OCI-LY3 (cell line): ENCODE measurements at regions not wholly inside any gene's neighbourhood (a gene's known extent, or its start where the extent isn't known, plus 50 kb on each side); places are given as distances from the start of the nearest gene placed in this dataset.

ENCODE experiments used
- EZH2phosphoT487 ChIP-seq: fragments of 200-600 bp; shearing (Covaris generic); IDR thresholded peaks from 2 replicates; pipeline ENCODE4 v1.6.1; 2018; ENCODE audit warnings: antibody characterized with exemption, mixed run types, low read depth
- TF ChIP-seq, protein P1 (sequence below): fragments of 200-600, 300-600 bp; sonication (generic); IDR thresholded peaks from 2 replicates; pipeline ENCODE4 v1.5.1; 2014; ENCODE audit warnings: antibody characterized with exemption, low read length, low read depth

DNA sequence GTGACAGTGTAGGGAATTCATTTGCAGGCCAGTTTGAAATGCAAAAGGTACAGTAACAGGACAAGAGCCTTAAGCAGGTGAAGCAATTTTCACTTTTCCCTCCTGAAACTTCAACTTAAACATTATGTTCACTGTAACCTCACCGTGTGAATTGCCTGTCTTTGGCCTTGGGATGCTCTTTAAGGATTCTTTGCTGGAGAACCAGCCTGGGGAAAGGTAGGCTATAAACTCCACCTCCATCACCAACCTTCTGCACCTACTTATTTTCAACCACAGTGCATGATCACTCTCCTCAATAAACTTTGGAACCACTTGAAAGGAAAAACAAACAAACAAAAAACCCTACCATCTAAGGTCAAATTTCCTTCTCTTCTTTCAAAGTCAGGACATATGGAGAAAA is 300.5 kb downstream of the TLE1 start:
- TF ChIP-seq, protein P1, sequence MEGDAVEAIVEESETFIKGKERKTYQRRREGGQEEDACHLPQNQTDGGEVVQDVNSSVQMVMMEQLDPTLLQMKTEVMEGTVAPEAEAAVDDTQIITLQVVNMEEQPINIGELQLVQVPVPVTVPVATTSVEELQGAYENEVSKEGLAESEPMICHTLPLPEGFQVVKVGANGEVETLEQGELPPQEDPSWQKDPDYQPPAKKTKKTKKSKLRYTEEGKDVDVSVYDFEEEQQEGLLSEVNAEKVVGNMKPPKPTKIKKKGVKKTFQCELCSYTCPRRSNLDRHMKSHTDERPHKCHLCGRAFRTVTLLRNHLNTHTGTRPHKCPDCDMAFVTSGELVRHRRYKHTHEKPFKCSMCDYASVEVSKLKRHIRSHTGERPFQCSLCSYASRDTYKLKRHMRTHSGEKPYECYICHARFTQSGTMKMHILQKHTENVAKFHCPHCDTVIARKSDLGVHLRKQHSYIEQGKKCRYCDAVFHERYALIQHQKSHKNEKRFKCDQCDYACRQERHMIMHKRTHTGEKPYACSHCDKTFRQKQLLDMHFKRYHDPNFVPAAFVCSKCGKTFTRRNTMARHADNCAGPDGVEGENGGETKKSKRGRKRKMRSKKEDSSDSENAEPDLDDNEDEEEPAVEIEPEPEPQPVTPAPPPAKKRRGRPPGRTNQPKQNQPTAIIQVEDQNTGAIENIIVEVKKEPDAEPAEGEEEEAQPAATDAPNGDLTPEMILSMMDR = no peak
- no peak for TF ChIP-seq EZH2phosphoT487
